Gastroesophageal sphincter (tissue), 3 donors: ENCODE measurements at regions not wholly inside any gene's neighbourhood (a gene's known extent, or its start where the extent isn't known, plus 50 kb on each side); places are given as distances from the start of the nearest gene placed in this dataset.

Experiments
- CTCF ChIP-seq, 4 experiments: fragments of 200-600 bp in 2 of 4; fragments of 450-650 bp in 2 of 4; sonication (generic) in 1 of 4; IDR thresholded peaks; one replicate each; pipeline ENCODE4 v1.5.1; 2017 to 2019; ENCODE audit warnings: antibody characterized with exemption in 4 of 4, mild to moderate bottlenecking in 2 of 4, moderate library complexity in 2 of 4
- POLR2AphosphoS5 ChIP-seq: sonication (generic); formaldehyde crosslinking; IDR thresholded peaks from one replicate; pipeline ENCODE4 v1.6.1; 2017; ENCODE audit warnings: antibody characterized with exemption

GRCh38 chr2:67825476-67825875, 237.3 kb downstream of the C1D start:
- TF ChIP-seq CTCF (IDR thresholded peaks at IDR 0.05) = no peak
- TF ChIP-seq POLR2AphosphoS5 = no peak
